ENCODE measurements at regions not wholly inside any gene's neighbourhood (a gene's known extent, or its start where the extent isn't known, plus 50 kb on each side); places are given as distances from the start of the nearest gene placed in this dataset.

DNA sequence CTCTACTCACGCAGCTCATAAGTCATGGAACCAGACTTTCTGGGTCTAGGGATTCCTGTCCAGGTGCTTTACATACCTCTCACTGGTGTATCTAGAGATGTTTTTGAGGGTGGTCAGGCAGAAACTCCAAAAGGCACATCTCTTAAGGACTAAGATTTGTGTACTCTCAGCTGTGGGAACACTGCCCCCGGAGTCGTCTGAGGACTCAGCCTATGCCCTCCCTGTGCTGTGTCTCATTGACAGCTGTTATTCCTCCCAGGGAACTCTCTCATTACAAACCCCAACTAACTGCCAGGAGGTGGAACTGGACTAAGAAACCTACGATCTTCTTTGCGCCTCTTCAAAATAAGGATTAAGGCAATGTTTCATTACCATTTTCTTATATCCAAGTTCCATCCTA lies 293.9 kb upstream of the DLGAP1 start:
- H3K4me3 Mint-ChIP-seq (ENCODE audit: unreplicated experiment): no peak overlapping the region
- no peak for DNase-seq (ENCODE audit: low spot score)
- H3K27me3 Mint-ChIP-seq (ENCODE audit: low read depth): no peaks in the 10 kb centered on the region
- TF ChIP-seq, protein P1, sequence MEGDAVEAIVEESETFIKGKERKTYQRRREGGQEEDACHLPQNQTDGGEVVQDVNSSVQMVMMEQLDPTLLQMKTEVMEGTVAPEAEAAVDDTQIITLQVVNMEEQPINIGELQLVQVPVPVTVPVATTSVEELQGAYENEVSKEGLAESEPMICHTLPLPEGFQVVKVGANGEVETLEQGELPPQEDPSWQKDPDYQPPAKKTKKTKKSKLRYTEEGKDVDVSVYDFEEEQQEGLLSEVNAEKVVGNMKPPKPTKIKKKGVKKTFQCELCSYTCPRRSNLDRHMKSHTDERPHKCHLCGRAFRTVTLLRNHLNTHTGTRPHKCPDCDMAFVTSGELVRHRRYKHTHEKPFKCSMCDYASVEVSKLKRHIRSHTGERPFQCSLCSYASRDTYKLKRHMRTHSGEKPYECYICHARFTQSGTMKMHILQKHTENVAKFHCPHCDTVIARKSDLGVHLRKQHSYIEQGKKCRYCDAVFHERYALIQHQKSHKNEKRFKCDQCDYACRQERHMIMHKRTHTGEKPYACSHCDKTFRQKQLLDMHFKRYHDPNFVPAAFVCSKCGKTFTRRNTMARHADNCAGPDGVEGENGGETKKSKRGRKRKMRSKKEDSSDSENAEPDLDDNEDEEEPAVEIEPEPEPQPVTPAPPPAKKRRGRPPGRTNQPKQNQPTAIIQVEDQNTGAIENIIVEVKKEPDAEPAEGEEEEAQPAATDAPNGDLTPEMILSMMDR (IDR thresholded peaks at IDR 0.05): no peak
- peaks cover 24% of the 10 kb centered on the region for H3K9me3 Mint-ChIP-seq (ENCODE audit: low read depth)
- no peaks in the 10 kb centered on the region for H3K4me1 Mint-ChIP-seq (ENCODE audit: low read depth)
- H3K36me3 Mint-ChIP-seq (ENCODE audit: low read depth): peaks cover 2% of the 10 kb centered on the region
- H3K27ac Mint-ChIP-seq (ENCODE audit: unreplicated experiment): no peak overlapping the region

DNA sequence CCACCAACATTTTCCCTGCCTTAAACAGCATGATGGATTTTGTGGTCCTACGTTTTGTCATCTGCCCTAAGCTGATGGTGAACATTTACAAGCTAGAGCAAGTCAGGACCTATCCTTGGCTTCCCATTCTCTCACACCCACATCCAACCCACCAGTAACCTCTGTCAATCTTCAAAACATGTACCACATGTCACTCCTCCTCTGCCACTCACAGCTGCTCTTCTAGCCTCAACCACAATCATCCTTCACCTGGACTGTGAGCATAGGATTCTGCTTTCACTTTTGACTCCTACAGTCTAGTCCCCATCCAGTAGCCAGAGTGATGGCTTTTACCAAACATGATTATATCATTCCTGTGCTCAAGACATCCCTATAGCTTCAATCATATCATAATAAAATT lies 279.8 kb upstream of the DLGAP1 start:
- H3K4me1 Mint-ChIP-seq (ENCODE audit: low read depth): no peaks in the 10 kb centered on the region

DNA sequence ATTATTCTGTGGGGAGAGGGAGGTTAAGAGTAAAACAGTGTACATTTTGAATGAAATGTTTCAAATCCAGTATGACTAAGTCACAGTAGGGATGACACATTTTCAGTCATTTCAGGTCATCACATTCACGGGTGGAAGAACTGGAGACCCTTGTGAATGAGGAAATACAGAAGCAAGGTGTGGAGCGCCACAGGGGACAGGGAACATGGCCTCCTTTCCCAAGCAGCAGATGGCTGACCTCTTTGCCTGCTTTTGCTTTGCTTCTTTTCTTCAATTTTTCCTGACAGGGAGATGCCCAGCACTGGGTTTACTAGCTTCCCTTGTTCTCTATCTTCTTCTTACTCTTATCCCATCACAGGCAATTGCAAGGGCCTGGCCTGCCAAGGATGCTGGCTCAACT lies 278.9 kb upstream of the DLGAP1 start:
- DNase-seq (ENCODE audit: low spot score): no peak
- Mint-ChIP-seq H3K4me1 (ENCODE audit: low read depth) (no peaks in the 10 kb centered on the region), H3K27me3 (ENCODE audit: low read depth) (no peaks in the 10 kb centered on the region), H3K9me3 (ENCODE audit: low read depth) (peaks cover 6% of the 10 kb centered on the region), H3K27ac (ENCODE audit: unreplicated experiment) (no peak overlapping the region), H3K36me3 (ENCODE audit: low read depth) (no peaks in the 10 kb centered on the region), H3K4me3 (ENCODE audit: unreplicated experiment) (no peak overlapping the region)
- TF ChIP-seq, protein P1 (IDR thresholded peaks at IDR 0.05): no peak

More for the DNA sequence above, 279.8 kb upstream of the DLGAP1 start:
- Mint-ChIP-seq H3K27me3 (ENCODE audit: low read depth) (no peaks in the 10 kb centered on the region), H3K9me3 (ENCODE audit: low read depth) (peaks cover 6% of the 10 kb centered on the region), H3K27ac (ENCODE audit: unreplicated experiment) (no peak overlapping the region), H3K36me3 (ENCODE audit: low read depth) (no peaks in the 10 kb centered on the region), H3K4me3 (ENCODE audit: unreplicated experiment) (no peak overlapping the region)
- TF ChIP-seq, protein P1 (IDR thresholded peaks at IDR 0.05): no peak
- no peak for DNase-seq (ENCODE audit: low spot score)

DNA sequence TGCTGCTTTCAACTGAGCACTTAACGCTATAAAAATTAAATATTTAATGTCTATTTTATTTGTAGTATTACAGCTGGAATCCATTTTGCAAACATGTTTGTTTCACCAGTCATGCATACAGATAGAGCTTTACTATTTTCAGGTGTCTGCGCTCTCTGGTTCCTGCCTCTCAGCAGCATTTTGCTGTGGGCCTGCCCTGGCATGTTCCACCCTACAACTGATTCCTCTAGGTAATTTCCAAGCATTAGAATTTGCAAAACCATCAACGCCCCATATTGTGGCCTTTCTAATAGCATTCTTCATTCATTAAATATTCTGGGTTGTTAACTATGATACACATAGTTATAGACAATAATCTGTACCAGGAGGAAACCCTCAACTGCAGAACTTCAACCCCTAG lies 266.4 kb upstream of the DLGAP1 start:
- Mint-ChIP-seq H3K4me3 (ENCODE audit: unreplicated experiment) (no peak overlapping the region), H3K27ac (ENCODE audit: unreplicated experiment) (no peak overlapping the region), H3K27me3 (ENCODE audit: low read depth) (peaks cover 9% of the 10 kb centered on the region), H3K36me3 (ENCODE audit: low read depth) (no peaks in the 10 kb centered on the region), H3K9me3 (ENCODE audit: low read depth) (no peaks in the 10 kb centered on the region), H3K4me1 (ENCODE audit: low read depth) (no peaks in the 10 kb centered on the region)
- DNase-seq (ENCODE audit: low spot score): no peak
- TF ChIP-seq, protein P1 (IDR thresholded peaks at IDR 0.05): no peak

DNA sequence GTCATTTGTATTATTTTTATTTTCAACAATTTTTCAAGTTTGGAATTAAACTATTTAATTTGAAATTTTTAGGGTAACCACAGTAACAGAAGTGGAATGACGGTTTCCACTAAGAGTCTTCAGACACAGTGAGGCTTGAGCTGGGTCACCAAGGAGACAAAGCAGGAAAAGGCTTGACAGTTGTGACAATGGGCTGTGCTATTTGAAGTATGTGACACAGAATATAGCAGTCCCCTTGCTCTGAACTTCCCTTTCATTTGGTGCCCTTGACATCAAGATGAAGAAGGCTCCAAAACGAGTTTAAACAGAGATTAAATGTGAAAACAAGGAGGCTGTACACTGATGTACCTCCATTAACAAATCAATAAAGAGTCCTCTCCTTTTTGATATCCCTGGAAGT lies 265.4 kb upstream of the DLGAP1 start:
- DNase-seq (ENCODE audit: low spot score): no peak
- H3K27me3 Mint-ChIP-seq (ENCODE audit: low read depth): peaks cover 9% of the 10 kb centered on the region
- TF ChIP-seq, protein P1 (IDR thresholded peaks at IDR 0.05): no peak
- no peak overlapping the region for H3K27ac Mint-ChIP-seq (ENCODE audit: unreplicated experiment)
- no peaks in the 10 kb centered on the region for H3K36me3 Mint-ChIP-seq (ENCODE audit: low read depth)
- H3K4me1 Mint-ChIP-seq (ENCODE audit: low read depth): no peaks in the 10 kb centered on the region
- no peaks in the 10 kb centered on the region for H3K9me3 Mint-ChIP-seq (ENCODE audit: low read depth)
- H3K4me3 Mint-ChIP-seq (ENCODE audit: unreplicated experiment): no peak overlapping the region
